GM19099 (cell line): ENCODE measurements at regions not wholly inside any gene's neighbourhood (a gene's known extent, or its start where the extent isn't known, plus 50 kb on each side); places are given as distances from the start of the nearest gene placed in this dataset.

ENCODE experiments used
- POLR2A ChIP-seq: IDR thresholded peaks from 3 replicates; pipeline ENCODE4 v1.6.1; 2011; ENCODE audit warnings: low read depth; ENCODE audit not compliant: insufficient read length; ENCODE audit errors: extremely low read depth

GRCh38 chr10:44164251-44164956, 220.5 kb downstream of the CXCL12 start:
- no peak for TF ChIP-seq POLR2A

GRCh38 chr10:44161184-44161583, 223.7 kb downstream of the CXCL12 start:
- no peak for TF ChIP-seq POLR2A

DNA sequence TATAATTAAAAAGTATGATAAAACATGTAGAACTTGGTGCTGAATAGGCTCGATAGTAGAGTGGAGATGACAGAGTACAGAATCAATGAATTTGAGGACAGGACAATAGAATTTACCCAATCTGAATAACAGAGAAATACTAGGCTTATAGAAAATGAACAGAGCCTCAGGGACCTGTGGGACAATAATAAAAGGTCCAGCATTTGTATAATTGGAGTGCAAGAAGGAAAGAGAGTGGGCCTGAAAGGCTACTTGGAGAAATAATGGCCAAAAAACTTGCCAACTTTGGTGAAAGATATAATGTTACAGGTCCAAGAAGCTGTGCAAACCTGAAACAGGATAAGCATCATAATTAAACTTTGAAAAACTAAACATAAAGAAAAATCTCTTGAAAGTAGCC, 227.3 kb downstream of the CXCL12 start:
- no peak for TF ChIP-seq POLR2A

GRCh38 chr10:44154956-44155355, 229.9 kb downstream of the CXCL12 start:
- TF ChIP-seq POLR2A, result no peak

GRCh38 chr10:44153918-44154670, 230.8 kb downstream of the CXCL12 start:
- no peak for TF ChIP-seq POLR2A

- TF ChIP-seq POLR2A, result no peak
These were observed 241.3 kb downstream of the CXCL12 start for GRCh38 chr10:44143556-44143955.

DNA sequence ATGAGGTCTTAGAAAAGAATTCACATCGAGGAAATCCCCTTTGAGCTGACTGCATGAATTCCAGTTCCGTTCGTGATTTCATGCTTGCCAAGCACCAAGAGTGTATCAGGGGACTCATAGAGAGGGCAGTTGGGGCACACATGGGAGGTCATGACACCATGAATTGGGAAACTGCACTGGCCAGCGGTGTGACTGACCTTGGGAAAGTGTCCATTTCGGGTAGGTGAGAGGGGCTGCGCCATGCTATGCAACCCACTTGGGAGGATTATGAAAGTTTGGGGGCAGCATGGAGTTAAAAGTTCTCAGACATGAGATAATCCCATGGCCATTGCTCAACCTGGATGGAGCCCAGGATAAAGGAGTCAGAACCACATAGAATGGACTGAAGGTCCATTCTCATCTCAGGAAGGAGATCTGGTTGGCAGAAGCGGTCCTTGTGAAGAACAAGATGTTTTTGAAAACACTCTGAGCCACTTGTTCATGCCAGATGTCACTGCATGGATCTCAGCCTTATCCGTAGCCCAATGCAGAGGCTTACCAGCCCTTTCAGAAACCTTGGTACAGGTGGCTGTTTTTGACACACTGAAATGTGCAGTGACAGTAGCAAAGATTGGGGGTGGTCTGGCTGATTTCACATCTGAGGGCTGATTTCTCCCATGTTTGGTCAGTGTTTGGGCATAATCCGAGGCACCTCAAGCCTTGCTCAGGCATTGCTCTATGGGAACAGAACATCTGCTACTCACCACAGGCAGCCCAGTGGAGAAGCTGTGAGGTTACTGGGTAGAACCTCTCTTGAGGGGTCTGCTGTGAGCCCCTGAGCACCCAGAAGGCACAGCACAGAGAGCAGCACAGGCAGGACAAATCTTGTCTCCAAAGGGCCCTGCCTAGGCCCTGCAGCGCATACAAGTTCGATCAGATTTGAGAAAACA, 252.3 kb downstream of the CXCL12 start:
- TF ChIP-seq POLR2A, result no peak

DNA sequence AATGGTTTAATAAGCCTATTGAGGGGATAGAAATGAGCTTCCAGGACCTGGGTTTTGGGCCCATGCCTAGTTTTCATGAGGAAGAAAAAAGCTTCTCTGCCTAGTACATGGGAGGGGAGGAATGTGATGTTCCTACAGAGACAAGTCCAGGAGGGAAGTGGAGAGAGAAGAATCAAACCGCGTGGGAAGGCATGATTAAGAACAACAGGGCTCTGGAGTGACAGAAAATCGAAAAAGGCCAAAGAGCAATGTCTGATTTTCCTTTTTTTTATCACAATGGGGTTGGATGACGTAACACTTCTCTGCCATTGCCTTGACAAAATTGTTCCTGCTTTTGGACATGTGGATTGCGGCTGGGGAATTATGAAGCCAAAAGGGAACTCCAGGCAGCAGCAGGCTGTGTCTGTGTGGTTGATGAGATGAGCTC, 258.6 kb downstream of the CXCL12 start:
- TF ChIP-seq POLR2A, result no peak

DNA sequence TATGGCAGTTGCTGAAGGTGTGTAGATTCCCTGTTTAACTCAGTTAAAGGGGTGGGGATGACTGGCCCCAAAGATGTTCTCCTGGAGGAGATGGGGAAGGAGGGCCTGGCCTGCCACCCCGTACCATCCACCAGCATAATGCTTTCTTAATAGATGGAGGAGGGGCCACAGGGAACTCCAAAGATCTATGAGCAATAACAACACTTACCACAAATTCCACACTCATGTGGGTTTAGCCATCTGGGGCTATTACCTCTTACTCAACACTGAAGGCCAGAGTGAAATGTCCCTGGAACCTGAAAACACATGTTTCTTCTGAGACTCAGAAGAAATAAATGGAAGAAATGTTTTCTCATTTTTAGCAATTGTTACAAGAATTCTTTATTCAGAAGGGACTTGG, 259.0 kb downstream of the CXCL12 start:
- no peak for TF ChIP-seq POLR2A

DNA sequence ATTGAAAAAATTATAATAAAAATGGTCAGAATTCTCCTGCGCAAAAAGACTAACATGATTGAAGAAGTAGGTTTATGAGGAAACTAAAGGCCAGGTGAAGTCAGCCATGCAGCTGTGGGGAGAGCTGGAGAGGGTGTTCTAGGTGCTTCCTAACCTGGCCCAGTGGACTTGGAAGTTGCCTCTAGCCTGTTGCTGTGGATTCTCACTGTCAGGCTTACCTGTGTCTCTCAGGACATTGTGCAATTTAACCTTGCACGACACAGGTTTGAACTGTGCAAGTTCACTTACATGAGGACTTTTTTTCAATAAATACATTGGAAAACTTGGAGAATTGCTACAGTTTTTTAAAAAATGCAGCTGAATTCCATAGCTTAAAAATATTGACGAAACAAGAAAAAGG, 266.4 kb downstream of the CXCL12 start:
- TF ChIP-seq POLR2A, result no peak

DNA sequence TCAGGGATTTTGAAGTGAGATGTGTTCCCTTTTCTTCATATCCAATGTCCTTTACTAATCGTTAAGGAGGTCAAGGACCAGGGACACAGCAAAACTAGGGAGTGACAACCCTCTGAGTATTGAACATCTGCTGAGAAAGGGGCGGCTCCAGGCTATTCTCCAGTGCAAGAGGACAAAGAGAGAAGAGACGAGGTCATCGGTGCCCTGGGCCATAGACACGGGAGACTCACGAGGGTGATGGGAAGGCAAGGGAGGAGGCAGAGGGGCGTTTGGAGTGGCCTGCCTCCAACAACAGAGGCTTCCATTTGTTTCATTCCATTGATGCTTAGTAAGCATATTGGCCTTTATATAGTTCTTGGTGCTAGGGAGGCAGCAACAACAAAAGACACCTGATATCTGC, 268.4 kb downstream of the CXCL12 start:
- no peak for TF ChIP-seq POLR2A

DNA sequence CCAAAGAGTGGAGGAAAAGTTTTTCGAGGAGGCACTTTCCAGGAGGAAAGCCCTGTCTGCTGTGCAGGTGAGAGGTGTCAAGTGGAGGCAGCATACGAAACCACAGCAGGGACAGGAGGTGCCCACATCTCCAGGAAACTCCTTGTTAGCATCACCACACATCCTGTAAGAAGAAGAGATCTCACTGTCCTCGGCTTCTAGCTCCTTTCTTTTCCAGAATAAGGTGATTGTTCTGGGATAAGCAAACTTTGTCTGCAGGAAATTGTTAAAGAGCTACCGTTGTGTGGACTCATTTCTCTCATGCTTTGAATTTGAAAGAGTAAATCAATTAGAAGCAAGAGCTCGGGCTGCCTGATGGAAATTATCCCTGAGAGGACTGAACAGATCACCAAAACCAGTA, 269.4 kb downstream of the CXCL12 start:
- TF ChIP-seq POLR2A, result no peak

DNA sequence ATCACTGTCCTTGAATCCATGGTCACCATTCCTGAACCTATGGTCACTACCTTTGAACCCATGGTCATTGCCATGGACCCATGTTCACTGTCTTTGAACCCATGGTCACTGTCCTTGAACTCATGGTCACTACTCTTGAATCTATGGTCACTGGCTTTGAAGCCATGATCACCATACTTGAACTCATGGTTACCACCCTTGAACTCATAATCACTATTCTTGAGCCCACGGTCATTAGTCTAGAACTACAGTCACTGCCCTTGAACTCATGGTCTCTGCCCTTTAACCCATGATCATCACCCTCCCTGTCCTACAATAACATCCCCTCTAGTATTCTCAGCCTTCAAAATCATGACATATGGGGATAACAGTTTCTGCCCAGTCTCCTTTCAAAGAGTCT, 270.5 kb downstream of the CXCL12 start:
- TF ChIP-seq POLR2A, result no peak

DNA sequence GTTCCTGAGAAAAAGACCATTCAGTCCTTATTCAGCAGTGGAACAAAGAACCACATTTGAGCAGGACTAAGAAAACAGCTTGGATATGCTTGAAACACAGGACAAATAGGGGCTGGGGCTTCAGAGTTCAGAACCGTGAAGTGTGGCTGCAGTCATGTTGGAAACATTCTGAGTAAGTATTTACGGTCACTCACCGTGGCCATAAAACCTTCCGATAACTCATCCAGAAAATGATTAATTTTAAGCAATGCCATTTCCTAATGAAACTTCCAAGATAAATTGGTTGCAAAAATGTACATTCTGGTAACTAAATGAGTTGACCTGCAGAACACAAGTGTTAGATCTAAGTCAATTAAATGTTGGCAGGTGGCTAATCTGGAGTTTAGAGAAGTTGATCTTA, 279.2 kb downstream of the CXCL12 start:
- no peak for TF ChIP-seq POLR2A

- TF ChIP-seq POLR2A, result no peak
These were observed 282.1 kb downstream of the CXCL12 start for GRCh38 chr10:44102726-44103255.

DNA sequence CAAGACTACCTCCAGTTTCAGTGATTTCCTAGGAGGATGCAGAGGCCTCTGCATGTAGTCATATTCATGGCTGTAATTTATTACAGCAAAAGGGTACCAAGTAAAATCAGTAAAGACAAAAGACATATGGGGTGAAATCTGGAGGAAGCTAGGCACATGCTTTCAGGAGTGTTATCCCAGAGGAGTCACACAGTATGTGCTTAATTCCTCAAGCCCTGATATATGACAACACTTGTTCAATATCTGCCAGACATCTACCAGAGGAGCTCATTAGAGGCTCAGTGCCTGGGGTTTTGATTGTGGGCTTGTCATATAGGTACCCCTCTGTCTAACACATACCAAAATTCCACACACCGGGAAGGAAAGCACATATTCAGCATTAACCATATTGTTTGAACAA, 283.8 kb downstream of the CXCL12 start:
- no peak for TF ChIP-seq POLR2A

DNA sequence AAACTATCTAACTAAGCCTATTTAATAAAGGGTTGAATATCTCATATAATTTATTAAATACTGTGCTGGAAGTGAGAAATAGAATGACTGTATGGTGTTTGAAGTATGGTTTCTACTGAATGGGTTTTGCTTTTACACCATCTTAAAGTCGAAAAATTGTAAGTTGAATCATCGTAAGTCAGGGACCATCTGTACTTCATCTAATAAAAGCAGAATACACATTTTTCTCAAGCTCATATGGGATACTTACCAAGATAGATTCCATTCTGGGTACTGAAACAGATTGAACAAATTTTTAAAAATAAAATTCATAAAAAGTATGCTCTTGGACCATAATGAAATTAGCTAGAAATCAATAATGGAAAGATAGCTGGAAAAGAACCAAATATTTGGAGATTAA, 285.4 kb downstream of the CXCL12 start:
- TF ChIP-seq POLR2A, result no peak
